GM19372 (cell line): ENCODE measurements at regions not wholly inside any gene's neighbourhood (a gene's known extent, or its start where the extent isn't known, plus 50 kb on each side); places are given as distances from the start of the nearest gene placed in this dataset.
"Not testable (repeated sequence)": the region's sequence is repeated elsewhere in the genome, so short reads cannot be mapped to it uniquely, and the experiment has no call there.

Experiments
- ATAC-seq: cut with Tn5 transposase; IDR thresholded peaks from one replicate; pipeline ENCODE4 v1.9.1; 2021; ENCODE audit warnings: mild to moderate bottlenecking, low read depth, moderate library complexity; ENCODE audit not compliant: unreplicated experiment

DNA sequence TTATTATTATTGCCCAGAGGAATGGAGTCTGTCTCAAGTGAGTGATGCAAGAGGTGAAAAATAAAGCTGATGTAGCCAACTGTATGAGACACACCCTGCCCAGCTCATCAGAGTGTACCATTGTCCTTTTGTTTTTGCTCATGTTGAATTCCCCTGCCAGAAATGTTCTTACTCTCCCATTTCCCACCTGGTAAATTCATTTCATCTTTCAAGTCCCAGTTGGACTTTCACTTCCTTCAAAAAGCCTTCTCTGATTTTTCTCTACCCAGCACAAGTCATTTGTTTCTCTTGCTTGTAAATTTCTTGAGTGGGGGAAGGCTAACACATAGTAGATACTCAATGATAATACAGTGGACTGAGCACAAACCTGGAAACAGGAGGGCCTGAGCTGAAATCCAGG is 394.5 kb upstream of the ZNF462 start:
- ATAC-seq, result no peak

DNA sequence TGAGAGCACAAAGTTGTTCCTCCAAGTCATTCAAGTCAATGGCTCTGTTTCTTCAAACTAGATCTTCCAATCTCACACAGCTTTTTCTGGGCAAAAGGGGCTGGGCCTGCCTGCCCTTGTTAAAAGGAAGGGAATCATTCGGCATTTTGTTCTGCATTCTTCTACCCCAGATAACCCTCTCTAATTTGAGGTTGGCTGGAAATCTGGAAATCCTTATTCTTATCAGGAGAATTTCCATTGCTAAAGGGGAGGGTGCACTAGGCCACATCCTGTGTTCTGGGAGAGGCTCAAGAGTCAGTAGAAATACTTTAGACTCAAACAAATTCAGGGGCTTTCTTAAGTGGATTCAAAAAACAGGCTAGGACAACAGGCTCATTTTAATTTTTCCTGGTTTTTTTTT is 384.7 kb upstream of the ZNF462 start:
- ATAC-seq, result no peak

DNA sequence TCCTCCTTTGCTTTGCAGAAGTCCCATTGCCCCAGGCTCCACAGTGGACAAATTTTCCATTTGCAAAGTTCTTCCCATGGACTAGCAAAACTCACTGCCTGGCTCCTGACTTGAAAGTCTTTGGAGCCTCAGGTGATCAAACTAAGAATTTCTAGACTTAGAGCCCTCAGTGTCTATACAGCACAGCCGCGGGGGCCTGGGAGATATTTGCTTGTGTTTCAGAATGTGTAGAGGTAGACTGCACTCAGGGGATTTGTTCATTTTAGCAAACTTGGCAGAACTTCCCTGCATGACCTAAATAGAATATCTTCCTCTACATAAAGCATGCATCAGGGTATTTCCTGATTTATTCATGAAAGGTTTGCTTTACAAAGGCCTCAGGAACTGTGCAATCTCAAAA is 384.2 kb upstream of the ZNF462 start:
- ATAC-seq, result no peak

DNA sequence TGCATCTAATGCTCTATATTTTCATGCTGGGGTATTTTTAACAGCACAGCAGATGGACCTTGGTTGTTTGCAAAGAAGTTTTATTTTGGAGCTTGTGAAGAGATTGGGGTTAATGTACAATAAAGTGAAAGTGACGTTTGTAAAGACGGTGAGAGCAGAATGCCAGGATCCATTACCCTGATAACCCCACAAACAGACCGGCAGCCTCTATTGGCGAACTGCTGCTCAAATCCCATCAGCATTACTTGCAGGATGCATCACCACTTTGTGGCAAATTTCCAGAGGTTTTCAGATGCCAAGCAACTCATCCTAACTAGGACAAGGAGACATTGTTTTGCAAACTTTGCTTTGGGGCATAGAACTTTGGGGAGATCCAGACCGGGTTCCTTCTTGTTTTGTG is 383.3 kb upstream of the ZNF462 start:
- ATAC-seq, result no peak

DNA sequence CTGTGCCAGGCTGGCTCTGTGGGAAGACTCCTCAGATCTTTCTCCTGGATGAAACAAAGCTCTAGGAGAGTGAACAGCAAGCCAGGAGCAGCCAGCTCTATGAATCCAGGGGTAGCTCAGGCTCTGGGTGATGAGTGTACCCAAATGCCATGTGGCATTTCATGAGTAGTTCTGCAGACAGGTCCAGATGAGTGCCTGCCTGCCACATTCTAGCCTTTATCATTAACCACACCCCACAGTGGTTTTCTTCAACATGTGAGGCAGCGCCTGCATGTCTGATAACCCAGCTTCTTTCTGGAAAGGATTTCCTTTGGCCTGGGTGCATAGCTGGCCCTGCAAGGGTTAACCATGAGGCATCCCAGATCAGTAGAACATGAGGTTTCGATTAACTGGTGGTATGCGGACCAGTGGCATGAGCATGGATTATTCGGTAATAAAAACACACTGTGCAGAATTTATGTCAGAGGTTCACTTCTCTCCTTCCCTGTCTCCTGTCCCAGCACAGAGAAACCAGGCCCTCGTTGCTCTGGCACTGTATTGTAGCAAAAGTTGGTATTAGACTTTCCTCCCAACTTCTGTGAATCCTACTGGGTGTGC is 381.9 kb upstream of the ZNF462 start:
- ATAC-seq, result no peak

DNA sequence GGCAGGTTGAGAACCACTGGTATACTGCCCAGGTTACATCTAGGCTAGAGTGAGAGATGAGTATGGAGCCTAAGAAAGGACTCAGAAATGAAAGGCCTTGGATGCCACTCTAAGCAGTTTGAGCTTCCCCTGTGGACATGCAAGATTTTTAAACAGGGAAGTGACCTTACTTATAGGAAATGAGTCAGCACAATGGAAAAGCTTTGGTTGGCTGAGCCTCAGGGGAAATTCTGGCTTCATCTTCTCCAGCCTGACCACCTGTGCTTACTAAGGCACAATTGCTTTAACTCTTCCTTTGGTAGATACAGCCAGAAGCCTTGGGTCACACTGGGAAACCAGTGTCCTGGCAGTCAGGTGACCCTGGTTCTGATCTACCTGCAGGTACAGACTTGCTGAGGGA is 380.2 kb upstream of the ZNF462 start:
- ATAC-seq, result no peak

DNA sequence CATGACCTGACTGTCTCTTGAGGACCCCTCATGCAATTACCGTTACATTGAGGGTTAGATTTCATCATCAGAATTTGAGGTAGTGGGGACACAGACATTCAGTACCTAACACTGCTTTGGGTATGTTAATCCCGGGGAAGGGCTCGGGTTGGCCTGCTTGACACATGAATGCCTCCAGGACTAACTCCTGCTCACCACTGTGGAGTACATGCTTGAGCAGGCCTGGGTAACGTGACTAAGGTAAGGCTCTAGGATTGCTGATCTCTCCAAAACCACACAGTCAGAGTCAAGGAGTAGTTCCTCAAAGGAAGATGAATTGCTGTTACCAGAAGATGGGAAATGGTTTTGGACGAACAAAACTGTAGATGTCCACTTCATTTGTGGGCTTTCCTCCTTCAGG is 376.3 kb upstream of the ZNF462 start:
- ATAC-seq, result no peak

DNA sequence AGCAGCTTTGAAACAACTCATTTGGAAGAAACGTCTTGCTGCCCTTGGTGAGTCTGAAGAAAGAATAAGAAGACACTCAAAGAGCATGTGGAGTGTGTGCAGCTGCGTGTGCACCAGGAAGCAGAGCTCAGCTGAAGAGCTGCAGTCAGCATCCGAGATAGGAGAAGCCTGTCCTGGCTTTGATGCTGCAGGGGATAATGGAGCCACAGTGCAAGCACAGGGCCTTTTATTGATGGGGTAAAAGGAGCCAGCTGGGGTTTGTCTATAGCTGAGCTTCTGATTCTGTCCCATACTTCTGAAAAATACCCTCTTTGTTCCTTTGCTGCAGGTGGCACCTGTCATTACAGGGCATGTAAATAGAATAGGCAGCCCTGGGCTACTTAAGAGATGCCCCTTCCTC is 375.7 kb upstream of the ZNF462 start:
- ATAC-seq, result no peak

DNA sequence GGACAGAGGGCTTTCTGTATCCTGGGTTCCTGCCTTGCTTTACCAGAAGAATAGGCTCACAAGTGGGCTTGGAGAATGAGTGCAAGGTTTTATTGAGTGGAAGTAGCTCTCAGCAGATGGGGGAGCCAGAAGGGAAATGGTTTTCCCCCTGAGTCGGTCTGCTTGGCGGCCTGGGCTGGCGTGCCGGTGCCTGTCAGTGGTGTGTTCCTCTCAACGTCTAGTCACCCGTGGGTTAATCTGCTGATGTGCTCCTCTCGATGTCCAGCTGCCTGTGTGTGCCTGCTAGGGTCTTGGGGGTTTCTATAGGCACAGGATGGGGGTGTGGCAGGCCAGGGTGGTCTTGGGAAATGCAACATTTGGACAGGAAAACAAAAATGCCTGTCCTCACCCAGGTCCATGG is 370.8 kb upstream of the ZNF462 start:
- not testable (repeated sequence) for ATAC-seq

DNA sequence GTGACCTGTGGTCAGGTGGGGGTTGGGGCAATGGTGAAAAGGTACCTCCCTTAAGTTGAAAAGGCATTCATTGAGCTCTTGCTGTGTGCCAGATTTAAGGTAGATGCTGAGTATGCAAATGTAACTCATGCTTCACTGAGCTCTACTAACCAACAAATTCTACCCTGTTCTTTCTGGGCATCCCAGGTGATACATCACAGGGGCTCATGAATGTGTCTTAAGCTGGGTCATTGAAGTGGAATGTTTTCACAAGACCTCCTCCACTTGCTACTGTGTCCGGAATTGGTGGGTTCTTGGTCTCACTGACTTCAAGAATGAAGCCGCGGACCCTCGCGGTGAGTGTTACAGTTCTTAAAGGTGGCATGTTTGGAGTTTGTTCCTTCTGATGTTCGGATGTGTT is 362.8 kb upstream of the ZNF462 start:
- no peak for ATAC-seq

DNA sequence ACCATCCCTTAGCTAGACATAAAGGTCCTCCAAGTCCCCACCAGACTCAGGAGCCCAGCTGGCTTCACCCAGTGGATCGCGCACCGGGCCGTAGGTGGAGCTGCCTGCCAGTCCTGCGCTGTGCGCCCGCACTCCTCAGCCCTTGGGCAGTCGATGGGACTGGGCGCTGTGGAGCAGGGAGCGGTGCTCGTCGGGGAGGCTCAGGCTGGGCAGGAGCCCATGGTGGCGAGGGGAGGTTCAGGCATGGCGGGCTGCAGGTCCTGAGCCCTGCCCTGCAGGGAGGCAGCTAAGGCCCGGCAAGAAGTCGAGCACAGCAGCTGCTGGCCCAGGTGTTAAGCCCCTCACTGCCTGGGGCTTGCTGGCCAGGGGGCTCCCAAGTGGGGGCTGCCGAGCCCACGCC is 361.8 kb upstream of the ZNF462 start:
- not testable (repeated sequence) for ATAC-seq

DNA sequence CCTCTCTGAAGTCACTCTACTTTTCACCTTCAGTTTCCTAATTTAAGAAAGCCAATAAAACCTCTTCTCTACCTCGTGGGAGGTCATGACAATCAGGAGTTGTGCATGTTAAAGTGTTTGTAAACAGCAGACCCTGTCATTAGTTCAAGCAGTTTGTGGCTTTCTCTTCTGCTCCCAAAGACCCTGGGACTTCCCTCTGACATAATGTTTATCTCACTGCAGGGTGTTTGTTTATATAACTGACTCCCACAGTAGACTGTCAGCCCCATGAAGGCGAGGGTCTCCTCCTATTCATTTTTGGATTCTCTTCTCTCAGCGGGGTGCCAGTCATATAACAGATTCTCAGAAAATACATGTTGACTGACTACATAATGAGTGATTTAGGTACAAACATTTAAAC is 360.0 kb upstream of the ZNF462 start:
- no peak for ATAC-seq

DNA sequence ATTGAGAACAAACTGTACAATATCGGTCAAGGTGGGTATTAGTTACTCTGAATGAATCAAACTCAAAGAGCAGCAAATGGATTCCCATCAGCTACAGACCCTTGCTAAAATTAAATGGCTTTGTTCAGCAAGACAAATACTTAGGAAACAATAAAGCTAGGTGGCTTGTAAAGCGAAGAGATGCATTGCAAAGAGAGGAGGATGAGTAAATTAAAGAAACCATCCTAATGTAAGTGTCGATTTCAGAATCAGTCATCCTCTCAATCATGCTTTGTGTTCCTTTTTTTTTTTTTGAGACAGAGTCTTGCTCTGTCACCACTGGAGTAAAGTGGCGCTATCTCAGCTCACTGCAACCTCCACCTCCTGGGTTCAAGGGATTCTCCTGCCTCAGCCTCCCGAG is 359.2 kb upstream of the ZNF462 start:
- ATAC-seq, result no peak

DNA sequence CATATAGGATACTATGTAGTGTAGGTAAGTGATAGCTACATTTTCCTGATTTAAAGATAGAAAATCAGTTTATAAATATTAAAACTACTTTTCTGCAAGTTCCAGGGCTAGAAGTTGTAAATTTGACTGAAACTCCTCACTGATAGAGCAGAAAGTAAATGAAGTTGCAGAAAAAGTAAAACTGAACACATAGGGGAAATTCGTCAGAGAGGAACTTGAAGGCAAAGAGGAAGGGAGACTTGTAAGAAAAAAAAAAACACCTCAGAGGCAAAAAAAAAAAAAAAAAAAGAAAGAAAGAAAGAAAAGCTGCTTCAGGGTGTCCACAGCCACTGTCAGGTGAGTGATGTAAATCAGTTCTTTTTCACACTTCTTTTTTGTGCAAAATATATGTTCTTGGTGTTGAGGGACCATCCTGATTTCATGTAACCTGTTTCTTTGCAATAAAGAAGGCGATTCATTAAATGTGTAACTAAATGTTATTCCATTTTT is 336.2 kb upstream of the ZNF462 start:
- no peak for ATAC-seq

DNA sequence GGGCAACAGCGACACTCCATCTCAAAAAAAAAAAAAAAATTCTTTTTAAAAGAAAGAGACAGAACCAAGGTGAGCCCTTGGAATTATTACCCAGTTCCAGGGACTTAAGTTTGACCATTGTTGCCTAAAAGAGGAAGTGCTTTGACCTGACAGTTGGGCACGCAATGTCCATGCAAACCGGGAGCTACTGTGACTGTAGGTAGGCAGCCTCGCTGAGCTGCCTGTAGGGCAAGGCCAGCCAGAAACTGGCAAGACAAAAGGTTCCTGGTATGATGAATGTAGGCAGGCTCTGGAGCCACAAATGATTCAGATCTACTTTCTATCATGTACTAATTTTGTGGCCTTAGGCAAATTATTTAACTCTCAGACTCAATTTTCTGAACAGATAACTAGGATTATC is 334.8 kb upstream of the ZNF462 start:
- ATAC-seq, result no peak

DNA sequence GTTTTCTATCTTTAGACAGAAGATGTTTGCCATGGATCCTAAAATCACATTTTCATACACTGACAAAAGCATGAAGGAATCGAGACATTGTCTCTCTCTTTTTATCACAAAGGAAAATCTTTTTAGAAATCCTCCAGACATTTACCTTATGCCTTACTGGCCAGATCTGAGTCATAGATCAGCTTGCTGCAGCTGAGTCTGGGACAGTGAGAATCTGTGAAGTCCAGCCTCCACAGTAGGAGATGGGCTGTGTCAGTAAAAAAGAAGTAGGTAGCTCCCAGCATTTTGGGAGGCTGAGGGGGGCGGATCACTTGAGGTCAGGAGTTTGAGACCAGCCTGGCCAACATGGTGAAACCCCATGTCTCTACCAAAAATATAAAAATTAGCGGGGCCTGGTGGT is 333.4 kb upstream of the ZNF462 start:
- no peak for ATAC-seq

DNA sequence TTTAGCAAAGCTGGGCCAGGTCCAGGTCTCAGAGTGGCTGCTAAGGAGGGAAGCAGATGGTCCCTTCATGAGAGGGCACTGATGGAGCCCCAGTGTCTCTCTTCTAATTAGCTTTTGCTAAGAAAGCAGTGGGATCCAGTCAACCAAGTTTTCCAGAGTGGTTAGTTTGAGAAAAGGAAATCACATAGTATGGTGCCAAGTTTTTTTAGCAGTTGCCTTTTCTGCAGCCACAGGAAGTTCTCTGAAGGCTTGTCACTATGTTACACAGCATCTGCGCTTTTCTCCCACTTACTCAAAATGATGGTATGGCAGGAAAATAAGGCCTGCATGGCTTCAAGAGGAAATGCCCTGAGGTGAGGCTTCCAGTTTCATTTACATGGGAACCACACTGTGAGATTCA is 331.5 kb upstream of the ZNF462 start:
- ATAC-seq, result no peak

DNA sequence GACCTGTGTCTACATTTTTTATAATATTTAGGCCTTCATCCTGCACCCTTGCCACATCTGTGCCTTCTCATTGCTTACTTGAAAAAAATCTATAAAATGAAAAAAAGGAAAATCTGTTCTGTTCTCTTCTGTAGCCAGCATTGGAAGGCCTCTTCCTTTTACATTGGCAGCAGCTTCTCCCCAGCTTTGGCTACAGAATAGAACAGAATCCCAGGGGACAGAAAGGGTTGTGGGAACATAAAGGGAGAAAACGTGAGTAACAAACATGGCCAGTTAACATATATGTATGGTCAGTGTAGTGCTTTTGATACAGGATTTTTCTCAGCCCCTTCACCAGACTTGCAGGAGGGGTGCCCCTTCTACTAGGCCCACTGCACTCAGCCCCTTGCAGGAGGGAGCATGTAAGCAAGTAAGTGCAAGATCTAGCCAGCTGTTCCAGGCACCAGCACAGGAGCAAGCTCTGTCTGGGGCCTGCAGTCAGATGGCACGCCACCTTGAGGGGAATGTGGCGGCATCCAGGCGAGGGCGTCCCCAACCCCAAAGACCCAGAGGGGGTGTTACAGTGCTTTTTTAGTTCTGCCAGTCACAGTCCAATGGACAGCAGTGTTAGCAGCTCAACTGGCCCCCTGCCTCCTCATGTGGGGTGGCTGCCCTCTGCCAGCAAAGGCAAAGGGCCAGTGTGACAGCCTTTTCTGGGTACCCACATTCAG is 330.5 kb upstream of the ZNF462 start:
- no peak for ATAC-seq

DNA sequence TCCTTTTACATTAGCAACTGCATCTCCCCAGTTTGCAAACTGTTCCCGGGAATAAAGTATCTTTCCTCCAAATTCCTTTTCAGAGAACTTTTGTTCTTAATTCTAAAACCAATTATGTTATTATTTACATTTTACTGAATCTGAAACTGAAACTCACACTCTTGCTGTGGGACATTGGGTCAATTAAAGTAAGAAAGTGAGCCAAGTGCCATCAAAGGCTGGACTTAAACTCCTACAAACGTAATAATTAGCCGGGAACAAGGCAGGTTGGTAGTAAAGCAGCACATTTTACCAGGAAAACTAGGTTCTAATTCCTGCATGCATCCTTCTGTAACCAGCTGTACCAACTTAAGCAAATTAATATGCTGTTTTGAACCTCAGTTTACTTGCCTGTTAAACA is 328.2 kb upstream of the ZNF462 start:
- no peak for ATAC-seq

DNA sequence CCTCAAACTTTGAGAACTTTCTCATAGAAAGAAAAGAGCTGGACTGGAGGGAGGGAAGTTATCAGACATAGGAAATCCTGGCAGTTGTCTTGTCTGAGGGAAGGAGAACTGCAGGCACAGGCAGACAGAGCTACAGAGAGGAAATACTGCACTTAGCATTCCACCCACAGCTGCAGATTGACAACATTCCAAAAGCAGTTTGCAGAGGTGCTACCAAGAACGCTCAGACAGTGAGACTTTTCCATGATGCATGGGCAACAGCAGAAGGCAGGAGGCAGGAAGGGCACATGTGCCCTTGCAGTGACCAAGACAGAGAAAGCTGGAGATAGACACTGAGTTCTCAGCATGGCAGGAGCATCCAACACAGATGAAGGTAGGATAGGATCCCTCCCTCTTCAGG is 327.5 kb upstream of the ZNF462 start:
- ATAC-seq, result no peak

DNA sequence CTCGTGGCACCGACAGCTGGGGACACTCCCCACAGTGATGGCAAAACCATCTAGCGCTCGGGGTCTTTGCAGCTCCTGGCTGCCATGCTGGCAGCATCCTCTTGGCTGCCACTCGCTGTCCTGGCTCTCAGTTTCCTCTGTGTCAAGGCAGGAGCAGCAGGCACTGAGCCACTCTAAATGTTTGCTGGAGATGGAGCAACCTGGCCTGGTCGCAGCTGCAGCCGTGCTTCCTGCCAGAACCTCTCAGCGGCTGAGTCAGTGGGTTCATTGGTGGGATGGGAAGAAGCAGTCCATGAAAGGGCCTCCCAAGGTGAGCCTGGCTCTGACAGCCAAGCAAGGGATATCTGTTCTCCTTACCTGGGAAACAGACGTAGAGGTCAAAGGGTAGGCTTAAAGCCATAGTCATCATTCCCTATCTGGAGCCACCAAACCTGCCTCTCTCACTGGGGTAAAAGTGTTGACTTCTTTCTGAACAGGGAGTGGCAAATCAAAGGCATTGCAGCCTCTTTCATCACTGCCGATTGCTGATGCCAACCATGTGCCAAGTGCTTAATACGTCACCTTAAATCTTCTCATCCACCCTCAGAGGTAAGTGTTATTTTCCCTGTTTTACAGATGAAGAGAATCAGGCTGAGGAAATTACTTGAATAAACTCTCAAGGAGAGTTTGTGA is 304.8 kb upstream of the ZNF462 start:
- no peak for ATAC-seq

DNA sequence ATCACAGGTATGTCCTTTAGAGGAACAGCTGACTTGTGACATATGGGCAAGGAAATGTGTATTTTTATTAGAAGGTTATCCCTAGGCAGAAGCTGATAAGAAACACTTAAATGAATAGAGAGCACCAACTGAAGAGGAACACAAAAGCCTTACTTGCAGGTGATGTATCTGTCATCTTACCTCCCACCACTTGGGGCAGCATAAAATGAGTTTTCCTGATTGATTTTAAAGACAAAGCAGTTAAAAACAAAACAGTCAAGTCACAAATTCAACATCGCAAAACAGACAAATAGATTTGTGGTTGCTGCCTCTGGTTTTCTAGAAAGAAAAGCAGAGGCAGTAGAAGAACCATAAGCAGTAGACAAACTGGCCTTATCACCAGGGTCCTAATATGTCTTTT is 302.4 kb upstream of the ZNF462 start:
- ATAC-seq, result no peak
